HEK293 (cell line): ENCODE measurements at regions not wholly inside any gene's neighbourhood (a gene's known extent, or its start where the extent isn't known, plus 50 kb on each side); places are given as distances from the start of the nearest gene placed in this dataset.

ENCODE experiments used
- CTCF ChIA-PET: fragments of 350-600 bp; formaldehyde crosslinking; extraction: SDS; loops from one replicate; lab custom pipeline; 2021; ENCODE audit warnings: antibody characterized with exemption; lab: Yijun Ruan, JAX
- POLR2A ChIA-PET: fragments of 300-600 bp; formaldehyde crosslinking; extraction: SDS; loops from one replicate; lab custom pipeline; 2020; ENCODE audit warnings: antibody characterized with exemption, inconsistent platforms; lab: Yijun Ruan, JAX
- H3K27ac ChIP-seq: fragments of 200-500 bp; sonication (Bioruptor generic); 2 replicates; pipeline ENCODE4 v1.5.1; 2014; ENCODE audit warnings: low read depth, low read length, control low read depth, inconsistent platforms; ENCODE audit errors: extremely low read depth
- H3K36me3 ChIP-seq, 2 experiments: fragments of 200-500 bp in 1 of 2; sonication (Bioruptor generic) in 1 of 2; 1 replicate in 1 of 2; 2 replicates in 1 of 2; pipeline ENCODE4 v1.5.1; 2014 to 2017; ENCODE audit warnings: inconsistent platforms in 2 of 2, low read length in 2 of 2; ENCODE audit not compliant: control insufficient read depth in 2 of 2, insufficient read depth in 1 of 2
- H3K4me1 ChIP-seq: fragments of 200-500 bp; sonication (Bioruptor generic); 2 replicates; pipeline ENCODE4 v1.5.1; 2014; ENCODE audit warnings: mild to moderate bottlenecking, low read length, inconsistent platforms; ENCODE audit not compliant: control insufficient read depth, insufficient read depth
- H3K4me3 ChIP-seq: 2 replicates; pipeline ENCODE4 v1.5.1; 2011; ENCODE audit warnings: low read depth, mild to moderate bottlenecking, control low read depth, low read length, moderate library complexity
- H3K9me3 ChIP-seq: fragments of 200-500 bp; sonication (Bioruptor generic); 2 replicates; pipeline ENCODE4 v1.5.1; 2014; ENCODE audit warnings: low read depth, low read length, inconsistent platforms; ENCODE audit not compliant: control insufficient read depth, insufficient read depth
- HOXA7 ChIP-seq: sonication (generic); formaldehyde crosslinking; IDR thresholded peaks from 2 replicates; pipeline ENCODE4 v1.8.1; 2022; ENCODE audit warnings: missing genetic modification reagents, borderline replicate concordance
- IKZF3 ChIP-seq: fragments of 450-650 bp; IDR thresholded peaks from 2 replicates; pipeline ENCODE4 v1.5.0; 2018; ENCODE audit warnings: missing biosample characterization, mild to moderate bottlenecking, missing genetic modification characterization, moderate library complexity
- KLF17 ChIP-seq: fragments of 450-650 bp; formaldehyde crosslinking; IDR thresholded peaks from 2 replicates; pipeline ENCODE4 v1.5.1; 2016; ENCODE audit warnings: missing biosample characterization, missing genetic modification characterization
- KLF9 ChIP-seq: fragments of 450-650 bp; formaldehyde crosslinking; IDR thresholded peaks from 2 replicates; pipeline ENCODE4 v1.5.1; 2016; ENCODE audit warnings: missing biosample characterization, missing genetic modification characterization, low read depth
- PRDM2 ChIP-seq: fragments of 450-650 bp; formaldehyde crosslinking; IDR thresholded peaks from 2 replicates; pipeline ENCODE4 v1.5.1; 2016; ENCODE audit warnings: missing biosample characterization, missing genetic modification characterization, borderline replicate concordance
- REPIN1 ChIP-seq: fragments of 450-650 bp; formaldehyde crosslinking; IDR thresholded peaks from 2 replicates; pipeline ENCODE4 v1.5.1; 2017; ENCODE audit warnings: missing biosample characterization, missing genetic modification characterization, low read depth
- SP3 ChIP-seq: fragments of 450-650 bp; formaldehyde crosslinking; IDR thresholded peaks from 2 replicates; pipeline ENCODE4 v1.5.1; 2016; ENCODE audit warnings: missing biosample characterization, missing genetic modification characterization
- ZBTB26 ChIP-seq: fragments of 450-650 bp; formaldehyde crosslinking; optimal IDR thresholded peaks from 2 replicates; pipeline ENCODE3; 2016; ENCODE audit warnings: missing biosample characterization, mild to moderate bottlenecking, missing genetic modification characterization
- ZBTB7A ChIP-seq: fragments of 450-650 bp; formaldehyde crosslinking; IDR thresholded peaks from 2 replicates; pipeline ENCODE4 v1.5.1; 2016; ENCODE audit warnings: low read depth, missing biosample characterization, missing genetic modification characterization
- ZFP3 ChIP-seq: fragments of 450-650 bp; formaldehyde crosslinking; IDR thresholded peaks from 2 replicates; pipeline ENCODE4 v1.5.1; 2016; ENCODE audit warnings: low read depth, missing biosample characterization, missing genetic modification characterization
- ZIC2 ChIP-seq: fragments of 450-650 bp; formaldehyde crosslinking; IDR thresholded peaks from 2 replicates; pipeline ENCODE4 v1.5.1; 2016; ENCODE audit warnings: missing biosample characterization, missing genetic modification characterization
- ZNF174 ChIP-seq: fragments of 450-650 bp; formaldehyde crosslinking; IDR thresholded peaks from 2 replicates; pipeline ENCODE4 v1.5.0; 2017; ENCODE audit warnings: missing biosample characterization, mild to moderate bottlenecking, missing genetic modification characterization
- ZNF221 ChIP-seq: fragments of 450-650 bp; formaldehyde crosslinking; IDR thresholded peaks from 2 replicates; pipeline ENCODE4 v1.5.1; 2017; ENCODE audit warnings: missing biosample characterization, missing genetic modification characterization, borderline replicate concordance
- ZNF37A ChIP-seq: fragments of 450-650 bp; IDR thresholded peaks from 2 replicates; pipeline ENCODE4 v1.5.1; 2018; ENCODE audit warnings: missing biosample characterization, missing genetic modification characterization
- ZNF610 ChIP-seq: fragments of 450-650 bp; formaldehyde crosslinking; IDR thresholded peaks from 2 replicates; pipeline ENCODE4 v1.5.1; 2016; ENCODE audit warnings: missing biosample characterization, missing genetic modification characterization, borderline replicate concordance
- ZNF645 ChIP-seq: fragments of 450-650 bp; formaldehyde crosslinking; IDR thresholded peaks from 2 replicates; pipeline ENCODE4; 2016; ENCODE audit warnings: missing biosample characterization, missing genetic modification characterization
- ZNF701 ChIP-seq: fragments of 450-650 bp; formaldehyde crosslinking; IDR thresholded peaks from 2 replicates; pipeline ENCODE4 v1.5.1; 2016; ENCODE audit warnings: missing biosample characterization, missing genetic modification characterization
- ZNF830 ChIP-seq: fragments of 450-650 bp; IDR thresholded peaks from 2 replicates; pipeline ENCODE4 v1.5.0; 2018; ENCODE audit warnings: missing biosample characterization, missing genetic modification characterization, low read depth, mild to moderate bottlenecking, moderate library complexity
- TF ChIP-seq, protein P1 (sequence below): fragments of 450-650 bp; formaldehyde crosslinking; IDR thresholded peaks from 2 replicates; pipeline ENCODE4 v1.5.1; 2016; ENCODE audit warnings: missing biosample characterization, missing genetic modification characterization

DNA sequence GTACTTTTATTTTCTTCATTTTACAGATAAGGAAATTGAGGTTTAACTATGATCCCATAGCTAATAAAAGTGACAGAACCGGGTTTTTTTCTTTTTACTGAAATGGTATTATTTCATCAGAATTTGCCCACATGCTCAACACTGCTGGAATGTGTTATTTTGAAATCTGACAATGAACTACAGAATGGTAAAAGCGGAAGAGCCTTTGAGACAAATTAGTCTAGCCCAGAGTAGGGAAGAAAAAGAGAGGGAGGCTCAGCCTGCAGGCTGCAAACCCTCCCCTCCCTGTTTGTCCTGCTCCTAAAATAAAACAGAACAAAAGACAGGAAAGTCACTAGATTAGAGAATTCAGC, 100.3 kb upstream of the LIPC start:
- Histone ChIP-seq H3K36me3 (no peaks in the 10 kb centered on the region), H3K9me3 (no peaks in the 10 kb centered on the region), H3K4me3 (no peak overlapping the region), H3K27ac (peak overlapping the region; percentile 28; the same call in 1 of the 2 replicates), H3K4me1 (peaks cover 8% of the 10 kb centered on the region; the same call in 1 of the 2 replicates)
- no peak for TF ChIP-seq KLF17
- TF ChIP-seq HOXA7 (CRISPR knock-in tag) = no peak
- TF ChIP-seq ZNF37A (tag by site-specific recombination) = no peak
- TF ChIP-seq IKZF3 (tag by site-specific recombination) = no peak
- no peak for TF ChIP-seq ZNF174 (tag by site-specific recombination)
- TF ChIP-seq ZNF610 (tag by site-specific recombination) = no peak
- no peak for TF ChIP-seq ZNF645 (tag by site-specific recombination)
- no peak for TF ChIP-seq ZNF701
- no peak for TF ChIP-seq SP3 (tag by site-specific recombination)
- TF ChIP-seq ZBTB26 (tag by site-specific recombination) = no peak
- TF ChIP-seq ZNF221 (tag by site-specific recombination) = no peak
- no peak for TF ChIP-seq ZIC2 (tag by site-specific recombination)
- no peak for TF ChIP-seq ZBTB7A
- TF ChIP-seq ZNF830 (tag by site-specific recombination) = no peak
- TF ChIP-seq KLF9 (tag by site-specific recombination) = no peak
- TF ChIP-seq PRDM2 (tag by site-specific recombination) = no peak
- TF ChIP-seq ZFP3 (tag by site-specific recombination) = no peak
- TF ChIP-seq, protein P1, sequence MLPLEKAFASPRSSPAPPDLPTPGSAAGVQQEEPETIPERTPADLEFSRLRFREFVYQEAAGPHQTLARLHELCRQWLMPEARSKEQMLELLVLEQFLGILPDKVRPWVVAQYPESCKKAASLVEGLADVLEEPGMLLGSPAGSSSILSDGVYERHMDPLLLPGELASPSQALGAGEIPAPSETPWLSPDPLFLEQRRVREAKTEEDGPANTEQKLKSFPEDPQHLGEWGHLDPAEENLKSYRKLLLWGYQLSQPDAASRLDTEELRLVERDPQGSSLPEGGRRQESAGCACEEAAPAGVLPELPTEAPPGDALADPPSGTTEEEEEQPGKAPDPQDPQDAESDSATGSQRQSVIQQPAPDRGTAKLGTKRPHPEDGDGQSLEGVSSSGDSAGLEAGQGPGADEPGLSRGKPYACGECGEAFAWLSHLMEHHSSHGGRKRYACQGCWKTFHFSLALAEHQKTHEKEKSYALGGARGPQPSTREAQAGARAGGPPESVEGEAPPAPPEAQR (tag by site-specific recombination) = no peak
- no peak for TF ChIP-seq REPIN1 (tag by site-specific recombination)
- ChIA-PET POLR2A (interaction anchor here (0.5 to 1.8 kb wide), 2 partner anchors 26 to 419 kb away, joined by 3 to 6 read pairs; partner anchors contain the start of gene ADAM10), CTCF (interaction anchor here (0.6 to 0.7 kb wide), 2 partner anchors 252 to 319 kb away, joined by 3 to 4 read pairs; no protein-coding TSS in a partner anchor)
